Smooth muscle cell (in vitro differentiated cells): ENCODE measurements at regions not wholly inside any gene's neighbourhood (a gene's known extent, or its start where the extent isn't known, plus 50 kb on each side); places are given as distances from the start of the nearest gene placed in this dataset.
A peak's percentile ranks its signal among the peaks of the same experiment; 100 is the strongest.

Source experiments
- DNase-seq: peaks from one replicate; lab custom pipeline; 2025; ENCODE audit not compliant: unreplicated experiment; lab: John Stamatoyannopoulos, UW
- H2AFZ ChIP-seq: fragments of 200-600 bp; sonication (generic); 2 replicates; pipeline ENCODE4 v1.6.0; 2016; ENCODE audit warnings: antibody characterized with exemption, low read depth, mild to moderate bottlenecking
- H3F3A ChIP-seq: fragments of 200-600 bp; sonication (generic); 2 replicates; pipeline ENCODE4 v1.6.0; 2017; ENCODE audit warnings: antibody characterized with exemption, low read depth
- H3K27ac ChIP-seq: fragments of 200-600 bp; sonication (generic); 2 replicates; pipeline ENCODE4 v1.5.1; 2016; ENCODE audit warnings: low read depth, mild to moderate bottlenecking
- H3K27me3 ChIP-seq: fragments of 200-600 bp; sonication (generic); 2 replicates; pipeline ENCODE4 v1.6.1; 2016; ENCODE audit warnings: low read depth, mild to moderate bottlenecking
- H3K36me3 ChIP-seq: fragments of 200-600 bp; sonication (generic); 2 replicates; pipeline ENCODE4 v1.5.1; 2016; ENCODE audit warnings: low read depth
- H3K4me1 ChIP-seq: fragments of 200-600 bp; sonication (generic); 2 replicates; pipeline ENCODE4 v1.5.1; 2016; ENCODE audit warnings: low read depth
- H3K4me2 ChIP-seq: fragments of 200-600 bp; sonication (generic); 2 replicates; pipeline ENCODE4 v1.6.0; 2016; ENCODE audit warnings: mild to moderate bottlenecking
- H3K4me3 ChIP-seq: fragments of 200-600 bp; sonication (generic); 2 replicates; pipeline ENCODE4 v1.5.1; 2016; ENCODE audit warnings: mild to moderate bottlenecking
- H3K79me2 ChIP-seq: fragments of 200-600 bp; sonication (generic); 2 replicates; pipeline ENCODE4 v1.6.0; 2016; ENCODE audit warnings: low read depth, mild to moderate bottlenecking
- H3K9ac ChIP-seq: fragments of 200-600 bp; sonication (generic); 2 replicates; pipeline ENCODE4 v1.6.0; 2016; ENCODE audit warnings: low read depth
- H3K9me3 ChIP-seq: fragments of 200-600 bp; sonication (generic); replicated peaks from 2 replicates; pipeline ENCODE4 v1.5.1; 2016; ENCODE audit warnings: low read depth
- H4K20me1 ChIP-seq: fragments of 200-600 bp; sonication (generic); 2 replicates; pipeline ENCODE4 v1.6.0; 2016; ENCODE audit warnings: low read depth
- CTCF ChIP-seq: fragments of 200-600 bp; sonication (generic); IDR thresholded peaks from 2 replicates; pipeline ENCODE4 v1.5.1; 2017; ENCODE audit warnings: borderline replicate concordance, mild to moderate bottlenecking, antibody characterized with exemption; ENCODE audit not compliant: insufficient read depth, poor library complexity, severe bottlenecking
- WGBS: methylation state at CpG from one replicate; pipeline ENCODE4 v1.1.7; 2016; ENCODE audit warnings: low lambda C conversion rate; 5-methylcytosine and 5-hydroxymethylcytosine counted together

GRCh38 chr9:99411068-99411467 lies 189.0 kb downstream of the SEC61B start:
- H3K4me3 ChIP-seq = no peak overlapping the region
- TF ChIP-seq CTCF = no peak
- H3K4me1 ChIP-seq = no peaks in the 10 kb centered on the region
- no peak overlapping the region for H3K4me2 ChIP-seq
- H3K9me3 ChIP-seq = no peaks in the 10 kb centered on the region
- no peaks in the 10 kb centered on the region for H4K20me1 ChIP-seq
- H3K27ac ChIP-seq = no peak overlapping the region
- no peaks in the 10 kb centered on the region for H3K36me3 ChIP-seq
- no peak for DNase-seq
- WGBS = 11% methylated on average over 1 of the region's 1 CpG
- H3K27me3 ChIP-seq = no peaks in the 10 kb centered on the region
- no peaks in the 10 kb centered on the region for H3K79me2 ChIP-seq
- H2AFZ ChIP-seq = no peak overlapping the region
- H3K9ac ChIP-seq = no peak overlapping the region
- no peaks in the 10 kb centered on the region for H3F3A ChIP-seq

GRCh38 chr9:99411479-99412115 lies 189.5 kb downstream of the SEC61B start:
- Histone ChIP-seq H4K20me1 (no peaks in the 10 kb centered on the region), H3F3A (no peaks in the 10 kb centered on the region), H3K79me2 (no peaks in the 10 kb centered on the region), H3K4me3 (no peak overlapping the region), H2AFZ (no peak overlapping the region), H3K36me3 (no peaks in the 10 kb centered on the region), H3K4me2 (no peak overlapping the region), H3K9ac (no peak overlapping the region), H3K4me1 (no peaks in the 10 kb centered on the region), H3K27me3 (no peaks in the 10 kb centered on the region), H3K27ac (no peak overlapping the region), H3K9me3 (no peaks in the 10 kb centered on the region)
- no peak for DNase-seq
- no peak for TF ChIP-seq CTCF
- WGBS = 42% methylated on average over 8 of the region's 8 CpGs

GRCh38 chr9:99412606-99413005 lies 190.5 kb downstream of the SEC61B start:
- Histone ChIP-seq H3K4me1 (no peaks in the 10 kb centered on the region), H3K4me3 (no peak overlapping the region), H3K36me3 (no peaks in the 10 kb centered on the region), H4K20me1 (no peaks in the 10 kb centered on the region), H2AFZ (no peak overlapping the region), H3K4me2 (no peak overlapping the region), H3K27ac (no peak overlapping the region), H3K79me2 (no peaks in the 10 kb centered on the region), H3K27me3 (no peaks in the 10 kb centered on the region), H3K9ac (no peak overlapping the region), H3F3A (no peaks in the 10 kb centered on the region), H3K9me3 (no peaks in the 10 kb centered on the region)
- no peak for DNase-seq
- no peak for TF ChIP-seq CTCF

GRCh38 chr9:99414321-99414720 lies 192.2 kb downstream of the SEC61B start:
- Histone ChIP-seq H3K4me2 (no peak overlapping the region), H2AFZ (peak overlapping the region; percentile 15), H3K9ac (no peak overlapping the region), H4K20me1 (no peaks in the 10 kb centered on the region), H3K27ac (no peak overlapping the region), H3K4me1 (no peaks in the 10 kb centered on the region), H3K79me2 (no peaks in the 10 kb centered on the region), H3K27me3 (no peaks in the 10 kb centered on the region), H3K36me3 (no peaks in the 10 kb centered on the region), H3F3A (peaks cover 5% of the 10 kb centered on the region), H3K4me3 (no peak overlapping the region), H3K9me3 (no peaks in the 10 kb centered on the region)
- no peak for DNase-seq
- WGBS = 37% methylated on average over 1 of the region's 1 CpG
- TF ChIP-seq CTCF = no peak
